Naive thymus-derived CD8-positive, alpha-beta T cell (primary cell): ENCODE measurements at regions not wholly inside any gene's neighbourhood (a gene's known extent, or its start where the extent isn't known, plus 50 kb on each side); places are given as distances from the start of the nearest gene placed in this dataset.

ENCODE experiments used
- ATAC-seq, 2 donors: fragments of 150-1000 bp; cut with Tn5 transposase in 1 of 2; sonication (Bioruptor Pico), chemical (Tn5 transposase) in 1 of 2; 1 replicate in 1 of 2; 2 replicates in 1 of 2; pipeline ENCODE4 v1.10.0; 2021; ENCODE audit warnings: mild to moderate bottlenecking in 2 of 2, moderate library complexity in 2 of 2
- POLR2A ChIA-PET: fragments of 350-600 bp; sonication (Branson Sonifier 250); formaldehyde crosslinking; loops from one replicate; lab custom pipeline; 2021; ENCODE audit warnings: antibody characterized with exemption; lab: Charles Lee
- DNase-seq, 10 donors: peaks; one replicate each; pipeline versions ENCODE4 v3.0.0 to v3.0.0-alpha.2; 2020 to 2022
- H3K27ac Mint-ChIP-seq, 10 donors: one replicate each; pipeline ENCODE4 v1.8.0; 2020 to 2022; ENCODE audit warnings: mild to moderate bottlenecking in 10 of 10, mixed read lengths in 10 of 10, moderate library complexity in 4 of 10, inconsistent platforms in 1 of 10
- H3K27me3 Mint-ChIP-seq, 5 donors: one replicate each; pipeline ENCODE4 v1.8.0; 2021 to 2022; ENCODE audit warnings: mixed read lengths in 5 of 5
- H3K36me3 Mint-ChIP-seq, 3 donors: one replicate each; pipeline ENCODE4 v1.8.0; 2020 to 2022; ENCODE audit warnings: mixed read lengths in 3 of 3, mild to moderate bottlenecking in 2 of 3, inconsistent platforms in 1 of 3
- H3K4me1 Mint-ChIP-seq, 4 donors: one replicate each; pipeline ENCODE4 v1.8.0; 2021 to 2022; ENCODE audit warnings: mixed read lengths in 4 of 4
- H3K4me3 Mint-ChIP-seq, 10 donors: one replicate each; pipeline ENCODE4 v1.8.0; 2020 to 2022; ENCODE audit warnings: mild to moderate bottlenecking in 10 of 10, mixed read lengths in 10 of 10, moderate library complexity in 6 of 10, inconsistent platforms in 1 of 10
- H3K9me3 Mint-ChIP-seq, 9 donors: one replicate each; pipeline ENCODE4 v1.8.0; 2020 to 2022; ENCODE audit warnings: mixed read lengths in 9 of 9, mild to moderate bottlenecking in 3 of 9, inconsistent platforms in 1 of 9, moderate library complexity in 1 of 9

DNA sequence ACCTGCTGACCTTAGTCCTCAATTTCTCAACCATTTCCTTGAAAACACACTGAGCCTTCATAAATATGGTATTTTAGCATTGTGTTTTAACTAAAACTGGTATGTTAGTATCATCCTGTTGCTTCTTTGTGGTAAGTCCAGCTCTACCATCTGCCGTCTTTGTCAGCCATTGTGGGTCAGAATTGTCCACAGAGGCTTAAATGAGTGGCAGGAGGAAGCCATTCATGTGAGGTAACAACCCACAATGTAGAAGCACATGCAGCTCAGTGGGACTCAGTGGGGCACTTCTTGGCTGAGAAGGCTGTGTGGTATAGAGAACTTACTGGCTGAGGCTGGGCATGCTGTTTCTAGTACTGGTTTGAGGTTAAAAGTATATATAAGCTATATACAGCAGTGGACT, 149.2 kb upstream of the NR3C1 start:
- no peak for DNase-seq
- Mint-ChIP-seq H3K27me3 (peaks cover 2 to 14% (median 9%) of the 10 kb centered on the region in 5 donors), H3K4me1 (no peaks in the 10 kb centered on the region), H3K9me3 (peaks cover 0 to 6% (median 0%) of the 10 kb centered on the region in 9 donors), H3K36me3 (no peaks in the 10 kb centered on the region), H3K4me3 (no peak overlapping the region), H3K27ac (peak overlapping the region in 1 of 10 donors; percentile 28)
- POLR2A ChIA-PET = no interaction called here
- no peak for ATAC-seq

DNA sequence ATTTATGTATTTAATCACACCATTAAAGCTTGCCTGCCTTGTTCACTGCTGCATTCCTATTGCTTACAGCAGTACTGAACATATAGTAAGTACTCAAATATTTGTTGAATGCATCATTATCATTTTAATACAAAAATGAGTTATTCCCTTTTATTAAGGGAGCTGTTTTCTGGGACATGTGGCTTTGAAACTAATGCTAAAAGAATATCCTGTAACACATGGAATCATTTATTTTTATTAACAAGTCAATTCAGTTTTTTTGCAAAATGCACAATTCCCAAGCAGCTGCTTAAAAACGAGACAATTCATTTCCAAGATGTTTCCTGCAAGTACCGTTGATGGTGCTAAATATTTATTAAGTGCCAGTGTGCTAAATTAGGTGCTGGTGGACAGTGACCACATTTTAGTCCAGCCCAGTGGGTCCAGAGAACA, 148.3 kb upstream of the NR3C1 start:
- peaks cover 0 to 8% (median 0%) of the 10 kb centered on the region in 9 donors for H3K9me3 Mint-ChIP-seq
- no peak overlapping the region for H3K27ac Mint-ChIP-seq
- ATAC-seq (no peak), DNase-seq (no peak)
- H3K4me3 Mint-ChIP-seq = no peak overlapping the region
- peaks cover 2 to 11% (median 9%) of the 10 kb centered on the region in 5 donors for H3K27me3 Mint-ChIP-seq
- H3K4me1 Mint-ChIP-seq = no peaks in the 10 kb centered on the region
- POLR2A ChIA-PET = no interaction called here
- H3K36me3 Mint-ChIP-seq = peaks cover 0 to 4% (median 0%) of the 10 kb centered on the region in 3 donors

DNA sequence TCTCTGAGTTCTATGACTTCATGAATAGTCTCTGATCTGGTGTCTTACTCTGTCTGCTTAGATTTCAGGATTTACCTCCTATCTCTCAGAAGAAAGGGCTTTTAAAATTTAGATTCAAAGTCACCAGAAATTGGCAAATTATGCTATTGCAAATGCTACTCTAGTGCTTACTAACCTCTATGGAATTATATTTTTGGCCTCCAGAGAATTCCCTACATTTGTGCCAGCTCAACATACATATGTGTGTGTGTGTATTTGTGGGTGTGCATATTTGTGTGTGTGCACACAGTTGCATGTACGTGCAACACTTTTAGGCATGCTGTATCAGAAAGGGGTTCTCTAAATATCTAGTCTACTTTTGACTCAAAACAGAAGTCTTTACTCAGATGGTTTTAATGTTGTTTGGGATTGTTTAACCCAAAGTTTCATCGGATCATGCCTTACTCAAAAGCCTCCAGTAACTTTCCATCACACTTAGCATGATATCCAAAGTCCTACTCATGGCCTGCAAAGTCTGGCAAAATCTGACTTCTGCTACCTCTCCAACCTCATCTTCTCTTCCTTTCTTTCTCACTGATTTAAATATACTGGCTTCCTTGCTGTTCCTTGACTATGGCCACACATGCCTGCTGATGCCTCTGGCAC, 147.6 kb upstream of the NR3C1 start:
- ATAC-seq (no peak), DNase-seq (no peak)
- H3K27me3 Mint-ChIP-seq = peaks cover 2 to 11% (median 9%) of the 10 kb centered on the region in 5 donors
- H3K4me3 Mint-ChIP-seq = no peak overlapping the region
- H3K27ac Mint-ChIP-seq = no peak overlapping the region
- POLR2A ChIA-PET = no interaction called here
- H3K36me3 Mint-ChIP-seq = peaks cover 0 to 4% (median 0%) of the 10 kb centered on the region in 3 donors
- H3K4me1 Mint-ChIP-seq = no peaks in the 10 kb centered on the region
- peaks cover 0 to 8% (median 0%) of the 10 kb centered on the region in 9 donors for H3K9me3 Mint-ChIP-seq

DNA sequence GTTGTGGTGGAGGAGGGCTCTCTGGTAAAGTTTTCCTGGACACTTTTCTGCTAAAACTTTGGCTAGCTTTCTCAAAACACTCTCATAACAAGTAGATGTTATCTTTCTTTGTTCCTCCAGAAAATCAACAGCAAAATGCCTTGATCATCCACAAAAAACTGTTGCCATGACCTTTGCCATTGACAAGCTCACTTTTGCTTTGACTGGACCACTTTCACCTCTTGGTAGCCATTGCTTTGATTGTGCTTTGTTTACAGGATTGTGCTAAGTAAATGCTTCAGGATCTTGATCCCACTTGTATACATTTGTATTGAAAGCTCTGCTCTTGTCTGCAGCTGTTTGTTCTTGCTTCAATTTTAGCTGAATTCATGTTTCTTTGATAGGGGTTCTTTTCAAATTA, 143.9 kb upstream of the NR3C1 start:
- no peaks in the 10 kb centered on the region for H3K4me1 Mint-ChIP-seq
- ATAC-seq (no peak), DNase-seq (no peak)
- no peak overlapping the region for H3K4me3 Mint-ChIP-seq
- H3K27me3 Mint-ChIP-seq = peaks cover 0 to 8% (median 2%) of the 10 kb centered on the region in 5 donors
- H3K27ac Mint-ChIP-seq = peak overlapping the region in 1 of 10 donors; percentile 13
- H3K9me3 Mint-ChIP-seq = peaks cover 0 to 8% (median 0%) of the 10 kb centered on the region in 9 donors
- POLR2A ChIA-PET = no interaction called here
- peaks cover 0 to 4% (median 0%) of the 10 kb centered on the region in 3 donors for H3K36me3 Mint-ChIP-seq

DNA sequence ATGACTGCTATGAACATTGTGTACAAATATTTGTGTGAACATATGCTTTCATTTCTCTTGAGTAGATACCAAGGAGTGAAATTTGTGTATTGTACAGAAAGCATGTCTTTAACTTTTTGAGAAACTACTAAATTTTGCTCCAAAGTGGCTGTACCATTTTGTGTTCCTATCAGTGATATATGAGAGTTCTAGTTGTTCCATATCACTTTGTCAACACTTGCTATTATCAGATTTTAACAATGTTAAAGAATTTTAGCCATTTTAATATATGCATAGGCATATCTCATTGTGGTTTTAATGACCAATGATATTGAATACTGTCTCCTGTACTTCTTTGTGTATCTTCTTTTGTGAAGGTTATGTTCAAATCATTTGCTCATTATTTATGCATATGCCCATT, 142.9 kb upstream of the NR3C1 start:
- POLR2A ChIA-PET = no interaction called here
- Mint-ChIP-seq H3K4me3 (no peak overlapping the region), H3K27ac (no peak overlapping the region), H3K27me3 (peaks cover 0 to 4% (median 0%) of the 10 kb centered on the region in 5 donors), H3K36me3 (peaks cover 0 to 4% (median 0%) of the 10 kb centered on the region in 3 donors), H3K9me3 (peaks cover 0 to 8% (median 0%) of the 10 kb centered on the region in 9 donors), H3K4me1 (no peaks in the 10 kb centered on the region)
- DNase-seq (no peak), ATAC-seq (no peak)

DNA sequence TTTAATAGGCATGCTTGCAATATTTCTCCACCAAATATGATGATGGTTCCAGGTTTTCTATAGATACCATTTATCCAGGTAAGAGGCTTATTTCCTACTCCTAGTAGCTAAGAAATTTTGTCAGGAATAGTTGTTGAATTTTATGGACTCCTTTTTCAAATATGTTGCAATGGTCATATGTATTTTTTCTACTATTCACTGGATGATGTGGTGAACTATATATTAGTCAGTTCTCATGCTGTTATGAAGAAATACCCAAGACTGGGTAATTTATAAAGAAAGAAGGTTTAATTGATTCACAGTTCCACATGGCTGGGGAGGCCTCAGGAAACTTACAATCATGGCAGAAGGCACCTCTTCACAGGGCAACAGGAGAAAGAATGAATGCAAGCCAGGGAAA, 141.1 kb upstream of the NR3C1 start:
- Mint-ChIP-seq H3K27ac (no peak overlapping the region), H3K27me3 (no peaks in the 10 kb centered on the region), H3K4me3 (no peak overlapping the region), H3K9me3 (peaks cover 0 to 10% (median under 1%) of the 10 kb centered on the region in 9 donors), H3K4me1 (no peaks in the 10 kb centered on the region), H3K36me3 (peaks cover 0 to 6% (median 0%) of the 10 kb centered on the region in 3 donors)
- DNase-seq (no peak), ATAC-seq (no peak)
- POLR2A ChIA-PET = no interaction called here

DNA sequence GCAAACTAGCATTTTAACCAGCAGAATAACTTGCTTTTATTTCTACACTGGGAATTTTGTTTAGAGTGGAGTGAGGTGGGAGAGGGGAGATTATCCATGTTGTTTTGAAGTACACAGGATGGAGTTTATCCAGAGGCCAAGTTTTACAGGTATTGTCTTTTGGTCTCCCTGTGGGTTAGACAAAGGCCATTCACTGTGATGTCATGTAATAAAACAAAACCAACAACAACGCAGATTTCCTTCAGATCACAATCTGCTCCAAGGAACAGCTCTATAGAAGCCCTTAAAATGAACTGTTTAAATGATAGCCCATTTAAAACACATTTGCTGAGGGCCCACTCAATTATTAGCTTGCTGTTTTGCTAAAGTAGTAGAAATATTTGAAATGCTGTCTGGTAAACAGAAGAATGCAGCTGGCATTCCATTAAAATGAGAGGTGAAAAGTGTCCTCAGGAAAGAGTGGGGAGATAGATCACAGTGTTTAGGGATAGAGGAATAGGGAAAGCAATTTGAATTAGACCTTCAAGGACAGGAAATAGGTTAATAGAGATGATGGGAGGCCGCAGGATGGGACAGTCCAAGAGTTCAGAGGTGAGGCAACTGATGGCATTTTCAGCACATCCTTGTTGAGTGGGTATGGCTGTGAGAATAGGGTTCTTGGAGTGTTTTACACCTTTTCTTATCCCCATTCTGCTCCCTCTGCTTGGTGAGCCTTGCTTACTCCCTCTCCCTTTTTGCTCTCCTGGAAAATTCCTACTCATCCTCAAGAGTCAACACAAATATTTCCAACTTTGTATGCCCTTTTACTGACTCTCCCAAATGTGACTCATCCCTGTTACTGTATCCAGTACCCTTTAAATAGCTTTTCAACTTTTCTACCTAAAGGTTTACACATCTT, 140.1 kb upstream of the NR3C1 start:
- no peak for ATAC-seq
- no peak for DNase-seq
- H3K36me3 Mint-ChIP-seq = peaks cover 0 to 12% (median 3%) of the 10 kb centered on the region in 3 donors
- no peaks in the 10 kb centered on the region for H3K27me3 Mint-ChIP-seq
- peaks cover 0 to 19% (median 6%) of the 10 kb centered on the region in 9 donors for H3K9me3 Mint-ChIP-seq
- H3K4me3 Mint-ChIP-seq = no peak overlapping the region
- H3K4me1 Mint-ChIP-seq = no peaks in the 10 kb centered on the region
- no peak overlapping the region for H3K27ac Mint-ChIP-seq
- POLR2A ChIA-PET = no interaction called here

DNA sequence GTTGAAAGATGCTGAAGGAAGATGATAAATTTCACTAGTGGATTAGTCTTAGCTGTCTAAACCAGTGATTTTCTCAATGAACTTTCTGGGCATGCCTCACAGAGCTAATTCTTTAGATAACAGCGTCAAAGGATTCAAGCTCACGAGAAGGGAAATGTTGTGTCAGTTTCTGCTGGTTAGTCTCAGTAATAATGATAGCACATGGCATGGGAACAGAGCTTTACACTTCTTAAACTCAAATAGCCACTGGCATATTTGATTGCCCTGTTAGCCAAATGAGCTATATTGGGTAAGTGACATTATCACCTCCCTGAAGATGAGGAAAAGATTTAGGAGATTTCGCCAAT, 139.3 kb upstream of the NR3C1 start:
- Mint-ChIP-seq H3K9me3 (peaks cover 0 to 17% (median 6%) of the 10 kb centered on the region in 9 donors), H3K4me3 (no peak overlapping the region), H3K27me3 (no peaks in the 10 kb centered on the region), H3K36me3 (peaks cover 0 to 12% (median 3%) of the 10 kb centered on the region in 3 donors), H3K27ac (no peak overlapping the region), H3K4me1 (no peaks in the 10 kb centered on the region)
- ATAC-seq = no peak
- DNase-seq = no peak
- POLR2A ChIA-PET = no interaction called here

DNA sequence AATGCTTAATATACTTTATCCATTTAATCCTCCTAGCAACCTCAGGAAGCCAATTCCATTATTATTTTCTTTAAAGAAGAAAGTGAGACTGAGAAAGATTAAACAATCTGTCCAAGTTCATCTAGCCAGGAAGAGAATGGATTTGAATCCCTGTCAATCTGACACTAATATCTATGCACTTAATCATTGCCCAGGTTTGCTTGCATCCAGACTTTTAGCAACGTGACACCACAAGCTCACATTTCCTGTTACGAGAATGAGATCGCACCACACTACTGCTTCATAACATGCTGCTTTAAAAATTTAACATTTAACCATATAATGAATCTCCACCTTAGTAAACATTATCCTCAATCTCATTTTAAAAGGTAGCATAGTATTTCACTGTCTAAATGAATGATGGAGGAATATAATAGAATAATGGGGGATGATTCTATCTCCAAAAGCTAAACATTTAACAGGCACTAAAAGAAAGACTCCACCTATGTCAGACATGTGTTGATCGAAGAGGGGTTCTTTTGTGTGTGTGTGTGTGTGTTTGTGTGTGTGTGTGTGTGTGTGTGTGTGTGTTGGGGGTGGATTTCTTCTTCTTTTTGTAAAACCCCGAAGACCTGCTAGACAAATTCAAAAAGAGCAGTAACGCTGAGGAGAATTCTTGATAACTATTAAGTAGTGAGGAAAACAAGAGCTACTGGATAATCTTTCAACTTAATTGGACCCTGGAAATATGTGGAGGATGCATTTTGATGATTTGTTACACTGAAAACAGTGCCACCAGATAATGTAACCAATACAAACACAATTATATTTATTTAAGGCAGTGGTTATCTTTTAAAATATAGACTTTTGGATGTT, 138.7 kb upstream of the NR3C1 start:
- Mint-ChIP-seq H3K4me1 (no peaks in the 10 kb centered on the region), H3K27me3 (no peaks in the 10 kb centered on the region), H3K27ac (peak overlapping the region in 1 of 10 donors; percentile 32), H3K36me3 (peaks cover 0 to 7% (median 3%) of the 10 kb centered on the region in 3 donors), H3K9me3 (peaks cover 0 to 11% (median 6%) of the 10 kb centered on the region in 9 donors), H3K4me3 (no peak overlapping the region)
- DNase-seq = no peak
- ATAC-seq = no peak
- POLR2A ChIA-PET = no interaction called here

DNA sequence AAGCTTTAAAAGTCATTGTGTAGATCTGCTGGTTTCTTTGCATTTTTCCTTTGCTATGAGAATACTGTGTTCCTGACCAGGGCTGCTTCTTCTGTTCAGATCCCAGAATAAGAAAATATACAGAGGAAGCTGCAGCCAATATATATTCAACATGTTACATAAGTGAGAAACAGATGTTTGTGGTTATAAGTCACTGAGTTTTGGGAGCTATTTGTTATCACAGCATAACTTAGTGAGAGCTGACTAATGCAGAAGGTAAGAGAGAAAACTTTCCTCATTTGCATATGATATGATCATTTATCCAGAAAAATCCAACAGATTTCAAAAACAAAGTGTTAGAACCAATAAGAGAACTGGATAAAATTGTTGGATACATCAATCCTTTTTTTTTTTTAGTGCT, 136.3 kb upstream of the NR3C1 start:
- Mint-ChIP-seq H3K9me3 (peaks cover 0 to 11% (median 6%) of the 10 kb centered on the region in 9 donors), H3K27ac (no peak overlapping the region), H3K4me3 (no peak overlapping the region), H3K4me1 (no peaks in the 10 kb centered on the region), H3K36me3 (peaks cover 0 to 7% (median 3%) of the 10 kb centered on the region in 3 donors), H3K27me3 (peaks cover 0 to 3% (median 0%) of the 10 kb centered on the region in 5 donors)
- POLR2A ChIA-PET = no interaction called here
- ATAC-seq (no peak), DNase-seq (no peak)

DNA sequence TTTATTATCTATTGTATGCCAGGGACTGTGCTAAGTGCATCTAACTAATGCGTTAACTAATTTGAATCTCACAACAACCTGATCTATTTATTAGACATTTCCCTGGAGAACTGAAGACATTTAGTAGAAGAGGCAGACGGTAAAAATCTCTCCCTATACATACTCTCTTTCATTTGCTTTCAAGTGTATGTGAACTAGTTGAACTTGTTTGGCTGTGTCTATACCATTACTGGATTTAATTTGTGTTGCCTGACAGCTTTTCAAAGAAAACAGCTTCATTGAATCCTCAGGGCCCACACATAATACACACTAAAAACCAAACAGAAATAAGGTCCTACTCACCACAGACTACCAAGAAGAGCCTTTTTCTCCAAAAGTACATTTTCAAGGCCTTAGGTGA, 133.6 kb upstream of the NR3C1 start:
- no peak for ATAC-seq
- no peak overlapping the region for H3K27ac Mint-ChIP-seq
- DNase-seq = no peak
- H3K36me3 Mint-ChIP-seq = peaks cover 0 to 7% (median 3%) of the 10 kb centered on the region in 3 donors
- H3K27me3 Mint-ChIP-seq = peaks cover 0 to 6% (median 0%) of the 10 kb centered on the region in 5 donors
- H3K9me3 Mint-ChIP-seq = peaks cover 0 to 11% (median 6%) of the 10 kb centered on the region in 9 donors
- H3K4me3 Mint-ChIP-seq = no peak overlapping the region
- no peaks in the 10 kb centered on the region for H3K4me1 Mint-ChIP-seq
- POLR2A ChIA-PET = no interaction called here

DNA sequence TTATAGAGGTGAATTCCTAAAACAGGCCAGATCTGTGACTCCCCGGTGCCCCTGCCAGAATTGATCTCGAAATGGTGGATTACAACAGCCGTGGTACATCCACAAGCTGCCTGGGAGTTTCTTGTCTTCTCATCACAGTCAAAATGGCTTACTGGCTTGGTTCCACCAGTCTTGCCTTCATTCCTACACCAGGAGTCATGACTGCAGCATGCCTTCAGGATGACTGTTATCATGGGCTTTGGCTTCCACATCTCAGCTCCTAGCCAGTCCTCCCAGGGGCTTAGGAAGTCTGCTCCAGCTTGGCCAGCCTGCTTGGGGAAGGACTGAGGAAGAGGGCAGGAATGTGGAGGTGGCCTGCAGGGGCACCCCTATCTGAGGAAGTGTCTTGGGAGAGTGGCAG, 132.9 kb upstream of the NR3C1 start:
- Mint-ChIP-seq H3K9me3 (peaks cover 0 to 15% (median 6%) of the 10 kb centered on the region in 9 donors), H3K27ac (no peak overlapping the region), H3K36me3 (peaks cover 0 to 7% (median 3%) of the 10 kb centered on the region in 3 donors), H3K4me1 (no peaks in the 10 kb centered on the region), H3K27me3 (peaks cover 0 to 6% (median 0%) of the 10 kb centered on the region in 5 donors), H3K4me3 (no peak overlapping the region)
- ATAC-seq (no peak), DNase-seq (no peak)
- POLR2A ChIA-PET = no interaction called here
